T-helper 2 cell treated with Interferon-gamma antibody and Interleukin-4, amounts not matched to agents 5 μg/mL and 100 μg/mL, for 36 hours (primary cell): ENCODE measurements at regions not wholly inside any gene's neighbourhood (a gene's known extent, or its start where the extent isn't known, plus 50 kb on each side); places are given as distances from the start of the nearest gene placed in this dataset.
"Not testable (repeated sequence)": the region's sequence is repeated elsewhere in the genome, so short reads cannot be mapped to it uniquely, and the experiment has no call there.

ENCODE experiments used
- DNase-seq: peaks from one replicate; pipeline ENCODE4 v3.0.0; 2021; ENCODE audit warnings: low spot score
- H3K27ac Mint-ChIP-seq: one replicate; pipeline ENCODE4 v1.8.0; 2021; ENCODE audit warnings: mild to moderate bottlenecking, mixed read lengths
- H3K27me3 Mint-ChIP-seq: one replicate; pipeline ENCODE4 v1.8.0; 2021; ENCODE audit warnings: low read depth, mixed read lengths
- H3K36me3 Mint-ChIP-seq: one replicate; pipeline ENCODE4 v1.8.0; 2021; ENCODE audit warnings: low read depth, mixed read lengths
- H3K4me1 Mint-ChIP-seq: one replicate; pipeline ENCODE4 v1.8.0; 2021; ENCODE audit warnings: low read depth, mixed read lengths
- H3K4me3 Mint-ChIP-seq: one replicate; pipeline ENCODE4 v1.8.0; 2022; ENCODE audit warnings: mild to moderate bottlenecking, moderate library complexity, mixed read lengths
- H3K9me3 Mint-ChIP-seq: one replicate; pipeline ENCODE4 v1.8.0; 2021; ENCODE audit warnings: mixed read lengths

DNA sequence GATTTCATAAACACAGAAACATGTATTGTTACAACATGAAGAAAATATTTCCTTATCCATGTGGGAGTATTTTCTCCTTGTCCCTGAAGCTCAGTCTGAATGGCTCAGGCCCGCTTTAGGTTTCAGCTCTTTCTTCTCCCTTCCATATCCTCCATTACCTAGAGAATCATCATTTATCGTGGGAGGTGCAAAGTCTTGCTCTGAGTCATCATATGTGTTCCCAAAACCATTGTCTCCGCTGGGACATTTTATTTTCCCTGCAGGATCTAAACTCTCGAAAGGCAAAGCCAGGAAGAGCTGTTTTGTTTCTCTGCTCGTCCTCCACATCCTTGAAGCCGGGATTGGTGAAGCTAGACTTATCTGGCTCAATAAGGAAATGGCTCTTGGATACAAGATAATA is 571.2 kb downstream of the EDEM1 start:
- Mint-ChIP-seq H3K4me3 (no peak overlapping the region), H3K4me1 (no peaks in the 10 kb centered on the region), H3K27ac (no peak overlapping the region), H3K9me3 (no peaks in the 10 kb centered on the region), H3K36me3 (no peaks in the 10 kb centered on the region), H3K27me3 (no peaks in the 10 kb centered on the region)
- no peak for DNase-seq

DNA sequence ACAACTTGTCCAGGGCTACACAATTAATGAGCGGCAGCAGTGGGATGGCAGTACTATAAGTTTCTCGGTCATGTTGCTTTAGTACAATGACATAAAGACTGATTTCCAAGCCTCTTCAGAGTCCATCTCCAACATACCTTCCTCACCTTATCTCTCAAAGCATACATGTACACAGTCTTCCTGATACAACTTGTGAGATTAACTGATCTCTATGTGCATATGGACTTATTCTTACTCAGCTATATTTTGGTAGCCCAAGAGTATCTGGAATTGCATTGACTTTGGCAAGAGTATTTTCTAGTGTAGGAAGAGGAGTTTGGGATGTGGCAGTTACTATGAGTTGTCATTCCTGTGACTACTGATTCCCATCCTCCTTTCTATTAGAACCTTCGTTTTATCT is 575.0 kb downstream of the EDEM1 start:
- Mint-ChIP-seq H3K4me1 (no peaks in the 10 kb centered on the region), H3K9me3 (no peaks in the 10 kb centered on the region), H3K4me3 (no peak overlapping the region), H3K36me3 (no peaks in the 10 kb centered on the region), H3K27me3 (no peaks in the 10 kb centered on the region), H3K27ac (no peak overlapping the region)
- no peak for DNase-seq

DNA sequence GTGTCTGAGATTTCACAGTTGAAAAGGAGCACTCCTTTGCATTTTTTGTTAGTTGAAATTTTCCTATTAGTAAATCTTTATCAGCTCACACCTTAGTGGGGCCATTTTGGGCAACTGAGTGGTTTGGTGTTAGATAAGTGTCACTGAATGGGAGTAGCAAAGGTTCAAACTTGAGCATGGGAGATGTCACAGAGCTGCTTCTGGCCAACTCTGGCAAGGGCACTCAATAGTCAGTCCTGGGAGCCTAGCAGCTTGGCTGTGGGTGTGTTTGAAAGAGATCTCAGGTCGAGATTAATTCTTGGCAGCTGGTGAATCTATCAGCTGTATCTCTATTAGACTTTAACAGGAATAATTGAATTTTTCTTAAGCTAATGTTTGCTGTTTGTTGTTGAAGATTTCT is 579.3 kb downstream of the EDEM1 start:
- Mint-ChIP-seq H3K27me3 (no peaks in the 10 kb centered on the region), H3K4me3 (no peak overlapping the region), H3K4me1 (no peaks in the 10 kb centered on the region), H3K36me3 (no peaks in the 10 kb centered on the region), H3K27ac (no peak overlapping the region), H3K9me3 (no peaks in the 10 kb centered on the region)
- DNase-seq: no peak

DNA sequence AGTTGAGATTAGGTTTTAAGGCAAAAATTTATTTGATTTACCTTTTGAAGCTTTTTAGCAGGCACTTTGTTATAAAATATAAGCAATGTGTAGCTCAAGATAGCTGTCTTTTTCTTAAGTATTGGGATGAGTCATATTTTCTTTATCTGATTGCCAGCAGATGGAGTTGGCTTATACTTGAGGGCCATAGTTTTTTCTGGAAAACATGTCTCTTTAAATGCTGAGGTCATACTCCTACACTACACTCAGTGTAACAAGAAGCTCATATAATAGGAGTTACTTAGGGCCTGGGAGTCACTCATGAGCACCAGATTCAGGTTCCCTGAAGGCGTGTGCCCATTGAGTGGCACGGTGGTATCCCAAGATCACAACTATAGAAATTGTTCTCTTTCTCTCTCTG is 579.8 kb downstream of the EDEM1 start:
- Mint-ChIP-seq H3K4me1 (no peaks in the 10 kb centered on the region), H3K36me3 (no peaks in the 10 kb centered on the region), H3K27ac (no peak overlapping the region), H3K27me3 (no peaks in the 10 kb centered on the region), H3K9me3 (no peaks in the 10 kb centered on the region), H3K4me3 (no peak overlapping the region)
- no peak for DNase-seq

DNA sequence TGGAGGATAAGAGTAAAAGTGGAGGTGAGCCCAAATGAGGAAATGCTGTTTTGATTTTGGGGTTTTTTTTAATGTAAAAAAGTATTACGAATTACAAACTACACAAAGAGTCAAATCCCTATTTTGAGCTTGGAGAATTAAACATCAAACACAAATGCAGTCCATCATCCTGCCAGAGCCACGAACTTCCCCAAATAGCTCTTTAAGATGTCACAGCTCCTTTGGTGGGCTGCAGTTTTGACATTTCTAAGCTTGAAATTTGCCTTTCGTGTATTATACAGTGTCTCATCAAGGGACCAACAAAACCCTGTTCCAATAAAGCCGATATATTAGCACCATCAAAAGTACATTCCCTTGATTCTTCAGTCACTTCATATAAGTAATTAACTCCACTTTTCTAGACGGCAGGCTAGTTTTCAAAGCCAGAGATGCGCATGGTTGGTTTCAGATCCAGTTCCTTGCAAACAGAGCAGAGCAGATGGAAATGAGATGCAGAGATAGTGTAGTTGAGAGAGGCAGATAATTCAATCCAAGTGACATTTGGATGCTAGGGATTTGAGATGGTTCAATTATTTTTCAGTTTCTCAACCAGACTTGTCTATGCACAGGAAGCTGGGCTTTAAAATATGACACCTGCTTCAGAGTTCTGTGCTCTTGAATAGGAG is 580.9 kb downstream of the EDEM1 start:
- Mint-ChIP-seq H3K27ac (no peak overlapping the region), H3K9me3 (no peaks in the 10 kb centered on the region), H3K4me3 (no peak overlapping the region), H3K27me3 (no peaks in the 10 kb centered on the region), H3K36me3 (no peaks in the 10 kb centered on the region), H3K4me1 (no peaks in the 10 kb centered on the region)
- DNase-seq: no peak

DNA sequence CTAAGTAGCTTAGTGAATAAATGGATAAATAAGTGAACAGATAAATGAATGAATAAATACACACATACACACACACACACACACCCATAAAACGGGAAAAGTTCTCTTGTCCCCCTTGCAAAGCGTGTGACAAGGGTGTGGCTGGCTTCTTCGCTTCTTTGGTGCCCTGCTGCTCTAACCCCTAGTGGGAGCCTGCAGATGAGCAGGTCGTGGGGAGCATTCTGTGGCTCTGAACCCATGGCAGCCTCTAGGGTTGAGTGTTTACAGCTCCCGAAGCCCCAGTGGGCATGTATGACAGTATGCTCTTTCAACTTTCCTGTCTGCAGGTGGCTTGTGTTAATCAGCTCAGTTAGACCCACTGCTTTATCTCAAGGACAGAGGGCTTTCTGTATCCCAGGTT is 582.3 kb downstream of the EDEM1 start:
- H3K4me1 Mint-ChIP-seq: no peaks in the 10 kb centered on the region
- no peak overlapping the region for H3K4me3 Mint-ChIP-seq
- H3K27ac Mint-ChIP-seq: no peak overlapping the region
- no peaks in the 10 kb centered on the region for H3K27me3 Mint-ChIP-seq
- DNase-seq: no peak
- no peaks in the 10 kb centered on the region for H3K36me3 Mint-ChIP-seq
- H3K9me3 Mint-ChIP-seq: peaks cover 5% of the 10 kb centered on the region

DNA sequence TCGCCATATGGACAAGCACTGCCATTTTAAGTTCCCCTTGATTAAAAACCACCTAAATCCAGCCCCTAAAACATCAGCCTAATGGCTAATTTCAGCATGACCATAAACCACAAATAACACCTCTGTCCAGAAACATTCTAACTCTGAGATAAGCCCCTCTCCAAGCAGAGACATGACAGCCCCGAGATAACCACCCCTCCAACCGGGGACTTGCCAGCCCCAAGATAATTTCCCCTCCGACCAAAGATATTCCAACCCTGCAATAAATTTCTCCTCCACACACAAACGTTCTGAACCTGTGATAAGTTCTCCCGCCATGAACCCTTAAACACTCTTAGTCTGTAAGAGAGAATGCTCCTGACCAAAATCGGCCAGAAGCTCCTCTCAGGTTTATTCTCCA is 586.8 kb downstream of the EDEM1 start:
- Mint-ChIP-seq H3K4me3 (no peak overlapping the region), H3K27ac (no peak overlapping the region), H3K9me3 (peaks cover 15% of the 10 kb centered on the region), H3K36me3 (no peaks in the 10 kb centered on the region), H3K4me1 (no peaks in the 10 kb centered on the region), H3K27me3 (no peaks in the 10 kb centered on the region)
- DNase-seq: no peak

DNA sequence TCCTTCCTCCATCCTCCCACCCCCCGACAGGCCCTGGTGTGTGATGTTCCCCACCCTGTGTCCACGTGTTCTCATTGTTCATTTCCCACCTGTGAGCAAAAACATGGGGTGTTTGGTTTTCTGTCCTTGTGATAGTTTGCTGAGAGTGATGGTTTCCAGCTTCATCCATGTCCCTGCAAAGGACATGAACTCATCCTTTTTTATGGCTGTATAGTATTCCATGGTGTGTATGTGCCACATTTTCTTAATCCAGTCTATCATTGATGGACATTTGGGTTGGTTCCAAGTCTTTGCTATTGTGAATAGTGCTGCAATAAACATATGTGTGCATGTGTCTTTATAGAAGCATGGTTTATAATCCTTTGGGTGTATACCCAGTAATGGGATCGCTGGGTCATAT is 587.6 kb downstream of the EDEM1 start:
- H3K36me3 Mint-ChIP-seq, H3K4me3 Mint-ChIP-seq, H3K27ac Mint-ChIP-seq, H3K27me3 Mint-ChIP-seq, DNase-seq, H3K4me1 Mint-ChIP-seq: not testable (repeated sequence)
- H3K9me3 Mint-ChIP-seq: peaks cover 15% of the 10 kb centered on the region

DNA sequence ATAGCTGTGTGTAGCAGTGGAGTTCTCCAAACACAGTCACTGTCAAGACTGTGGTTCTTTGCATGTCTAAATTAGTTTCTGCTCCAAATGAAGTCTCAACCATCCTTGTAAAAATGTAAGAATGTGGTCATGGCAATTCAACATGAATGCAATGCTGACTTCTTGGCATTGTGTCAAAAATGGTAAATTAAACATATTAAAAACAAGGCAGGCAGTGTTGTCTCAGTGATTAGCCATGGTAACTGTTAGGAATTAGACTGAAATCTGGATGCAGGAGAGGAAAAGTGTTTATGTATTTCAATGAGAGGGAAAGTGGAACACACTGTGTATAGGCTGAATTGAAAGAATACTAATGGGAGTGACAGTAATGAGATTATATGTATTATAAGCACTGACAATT is 597.2 kb downstream of the EDEM1 start:
- Mint-ChIP-seq H3K9me3 (no peaks in the 10 kb centered on the region), H3K36me3 (no peaks in the 10 kb centered on the region)

DNA sequence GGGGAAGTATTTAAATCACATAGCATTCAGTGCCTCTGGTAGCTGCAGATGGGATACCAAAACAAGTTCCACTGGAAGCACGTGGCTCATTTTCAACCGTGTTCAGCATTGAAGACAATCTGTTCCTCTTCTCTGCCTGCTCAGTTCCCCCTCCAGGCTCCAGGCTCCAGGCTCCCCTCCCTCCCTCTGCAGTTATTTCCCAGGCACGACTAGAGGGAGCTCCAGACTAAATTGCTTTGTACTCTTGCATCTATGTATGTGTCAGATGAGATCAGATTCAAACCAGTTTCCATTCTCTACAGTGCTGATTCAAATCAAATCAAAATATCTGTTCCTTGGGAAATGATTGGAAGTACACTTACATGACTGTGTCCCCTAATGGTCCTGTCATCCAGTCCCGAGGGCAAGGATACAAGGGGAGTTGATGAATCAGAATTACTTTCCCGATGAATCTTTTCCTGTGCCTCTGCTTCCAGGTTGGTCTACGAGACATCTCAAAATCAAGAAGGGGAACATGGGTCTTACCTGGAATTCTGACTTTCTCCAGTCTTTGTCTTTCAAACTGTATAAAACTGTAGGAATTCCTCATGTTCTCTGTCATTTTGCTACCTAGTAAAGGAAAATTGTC is 600.5 kb downstream of the EDEM1 start:
- Mint-ChIP-seq H3K4me1 (no peaks in the 10 kb centered on the region), H3K27me3 (no peaks in the 10 kb centered on the region), H3K4me3 (no peak overlapping the region), H3K36me3 (no peaks in the 10 kb centered on the region), H3K9me3 (no peaks in the 10 kb centered on the region), H3K27ac (no peak overlapping the region)
- no peak for DNase-seq

More for the DNA sequence above, 597.2 kb downstream of the EDEM1 start:
- DNase-seq: no peak
- Mint-ChIP-seq H3K4me1 (no peaks in the 10 kb centered on the region), H3K27me3 (no peaks in the 10 kb centered on the region), H3K27ac (no peak overlapping the region), H3K4me3 (no peak overlapping the region)

DNA sequence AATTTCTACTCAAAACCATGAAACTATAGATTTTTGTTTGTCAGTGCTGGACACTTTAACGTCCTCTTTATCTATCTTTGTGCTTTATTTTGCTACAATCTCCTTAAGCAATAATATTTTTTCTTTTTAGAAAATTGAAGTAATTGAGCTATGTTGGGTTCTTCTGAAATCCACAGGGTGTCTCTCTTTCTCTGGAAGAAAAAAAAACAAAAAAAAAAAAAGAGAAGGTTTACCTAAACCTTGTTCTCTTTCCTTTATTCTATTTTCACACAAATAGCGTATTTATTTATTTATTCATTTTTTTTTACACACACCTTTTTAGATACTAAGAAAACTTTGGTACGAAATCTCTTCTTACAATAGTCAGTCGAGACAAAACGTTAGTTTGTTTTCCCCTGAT is 601.0 kb downstream of the EDEM1 start:
- DNase-seq: no peak
- Mint-ChIP-seq H3K27ac (no peak overlapping the region), H3K4me1 (no peaks in the 10 kb centered on the region), H3K36me3 (no peaks in the 10 kb centered on the region), H3K9me3 (no peaks in the 10 kb centered on the region), H3K4me3 (no peak overlapping the region), H3K27me3 (no peaks in the 10 kb centered on the region)

DNA sequence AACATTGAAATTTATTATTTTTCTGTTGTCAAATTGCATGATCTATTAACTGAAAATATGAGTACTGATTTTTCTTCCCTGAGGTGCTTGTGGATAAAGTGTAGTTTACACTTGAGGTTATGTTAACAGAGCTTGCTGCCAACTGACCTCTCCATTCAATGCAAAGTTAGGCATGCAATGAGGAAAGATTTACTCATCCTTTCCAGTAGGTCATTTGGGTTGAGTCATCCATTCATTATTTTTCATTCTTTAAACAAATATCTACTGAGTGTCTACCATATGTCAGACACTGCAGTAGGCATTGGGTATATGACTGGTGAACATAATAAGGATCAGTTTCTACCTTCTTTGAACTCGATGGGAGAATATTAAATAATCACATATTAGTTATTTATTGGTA is 604.1 kb downstream of the EDEM1 start:
- no peaks in the 10 kb centered on the region for H3K36me3 Mint-ChIP-seq
- H3K4me1 Mint-ChIP-seq: no peaks in the 10 kb centered on the region
- no peaks in the 10 kb centered on the region for H3K9me3 Mint-ChIP-seq
- no peaks in the 10 kb centered on the region for H3K27me3 Mint-ChIP-seq
- no peak for DNase-seq
- H3K27ac Mint-ChIP-seq: no peak overlapping the region
- no peak overlapping the region for H3K4me3 Mint-ChIP-seq

DNA sequence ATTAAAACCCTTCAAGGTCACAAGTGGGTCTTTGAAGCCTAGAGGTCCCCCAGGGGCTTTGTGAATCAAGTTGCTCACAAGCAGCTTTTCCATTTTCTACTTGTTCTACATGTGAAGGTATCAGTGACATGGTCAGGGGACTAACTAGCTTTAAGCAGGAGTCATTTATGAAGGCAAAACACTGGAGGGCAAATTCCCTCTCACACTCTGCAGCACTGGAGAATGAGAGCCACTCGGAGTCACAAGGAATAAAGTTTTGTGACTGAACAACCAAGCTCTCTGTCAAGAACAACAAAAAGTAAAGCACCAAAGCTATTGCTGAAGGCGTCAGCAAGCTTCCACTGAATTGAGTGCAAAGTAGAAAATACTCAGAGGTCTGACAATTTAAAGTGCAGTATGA is 609.0 kb downstream of the EDEM1 start:
- H3K27ac Mint-ChIP-seq: no peak overlapping the region

DNA sequence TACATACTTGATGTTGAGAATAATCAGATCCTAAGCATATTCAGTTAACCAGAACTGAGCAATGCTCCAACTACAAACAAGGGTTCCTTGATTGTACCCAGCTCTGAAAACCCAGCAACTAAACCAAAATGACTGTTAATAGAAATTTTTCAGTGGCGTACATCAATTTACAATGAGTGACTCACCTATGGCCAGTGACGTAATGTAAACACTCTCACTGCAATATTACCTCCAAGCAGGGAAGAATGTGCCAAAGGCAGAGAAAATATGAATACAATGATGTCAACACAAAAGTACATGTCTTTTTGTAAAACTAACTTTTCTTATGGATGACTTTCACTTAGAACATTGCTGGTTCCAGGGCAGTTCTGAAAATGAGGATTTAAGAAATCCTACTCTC is 611.3 kb downstream of the EDEM1 start:
- no peak for DNase-seq
- H3K27me3 Mint-ChIP-seq: no peaks in the 10 kb centered on the region
- H3K4me3 Mint-ChIP-seq: no peak overlapping the region
- H3K9me3 Mint-ChIP-seq: no peaks in the 10 kb centered on the region
- H3K4me1 Mint-ChIP-seq: no peaks in the 10 kb centered on the region
- H3K36me3 Mint-ChIP-seq: no peaks in the 10 kb centered on the region
- H3K27ac Mint-ChIP-seq: no peak overlapping the region

More for the DNA sequence above, 609.0 kb downstream of the EDEM1 start:
- H3K4me3 Mint-ChIP-seq: no peak overlapping the region
- H3K4me1 Mint-ChIP-seq: no peaks in the 10 kb centered on the region
- H3K27me3 Mint-ChIP-seq: no peaks in the 10 kb centered on the region
- H3K36me3 Mint-ChIP-seq: no peaks in the 10 kb centered on the region
- no peak for DNase-seq
- H3K9me3 Mint-ChIP-seq: no peaks in the 10 kb centered on the region

DNA sequence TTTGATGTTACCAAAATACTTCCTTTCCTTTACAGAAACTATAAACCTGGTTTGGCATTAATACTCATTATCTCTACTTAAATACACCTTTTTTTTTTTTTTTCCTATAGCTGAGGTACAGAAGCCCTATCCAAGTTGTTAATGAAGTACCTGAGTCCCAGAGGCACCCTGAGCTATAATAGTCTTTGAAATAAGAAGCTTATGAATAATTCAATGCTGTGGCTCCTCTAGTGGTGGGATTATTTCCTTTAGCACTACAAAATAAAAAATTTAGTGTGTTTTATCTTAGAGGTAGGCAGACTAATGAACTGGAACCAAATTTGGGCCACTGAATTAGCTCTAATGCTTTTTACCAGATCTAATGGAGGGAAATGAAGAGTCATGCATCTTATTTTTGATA is 611.9 kb downstream of the EDEM1 start:
- H3K27ac Mint-ChIP-seq: no peak overlapping the region
- H3K27me3 Mint-ChIP-seq: no peaks in the 10 kb centered on the region

More for the DNA sequence above, 611.9 kb downstream of the EDEM1 start:
- H3K9me3 Mint-ChIP-seq: no peaks in the 10 kb centered on the region
- H3K4me3 Mint-ChIP-seq: no peak overlapping the region
- no peak for DNase-seq
- H3K4me1 Mint-ChIP-seq: no peaks in the 10 kb centered on the region
- H3K36me3 Mint-ChIP-seq: no peaks in the 10 kb centered on the region
